ENCODE measurements at regions not wholly inside any gene's neighbourhood (a gene's known extent, or its start where the extent isn't known, plus 50 kb on each side); places are given as distances from the start of the nearest gene placed in this dataset.

DNA sequence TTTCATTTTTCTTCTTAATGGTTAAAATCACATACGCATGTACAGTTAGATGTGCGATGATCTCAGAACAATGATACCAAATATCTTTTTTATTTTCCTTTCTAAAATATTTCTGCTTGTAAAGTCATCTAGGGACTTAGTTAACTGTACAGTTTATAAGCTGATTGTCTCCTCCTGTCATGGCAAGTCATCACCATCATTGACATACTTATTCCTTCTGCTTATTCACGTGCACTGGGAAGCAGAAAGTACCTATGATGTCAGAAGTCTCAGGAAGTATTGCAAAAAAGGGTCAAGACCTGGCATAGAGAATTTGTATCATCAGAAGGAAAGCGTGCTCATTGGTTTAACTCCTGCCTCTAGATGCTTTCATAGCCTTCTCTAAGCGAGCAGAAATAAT, 154.2 kb downstream of the DSC3 start:
- TF ChIP-seq, protein P1, sequence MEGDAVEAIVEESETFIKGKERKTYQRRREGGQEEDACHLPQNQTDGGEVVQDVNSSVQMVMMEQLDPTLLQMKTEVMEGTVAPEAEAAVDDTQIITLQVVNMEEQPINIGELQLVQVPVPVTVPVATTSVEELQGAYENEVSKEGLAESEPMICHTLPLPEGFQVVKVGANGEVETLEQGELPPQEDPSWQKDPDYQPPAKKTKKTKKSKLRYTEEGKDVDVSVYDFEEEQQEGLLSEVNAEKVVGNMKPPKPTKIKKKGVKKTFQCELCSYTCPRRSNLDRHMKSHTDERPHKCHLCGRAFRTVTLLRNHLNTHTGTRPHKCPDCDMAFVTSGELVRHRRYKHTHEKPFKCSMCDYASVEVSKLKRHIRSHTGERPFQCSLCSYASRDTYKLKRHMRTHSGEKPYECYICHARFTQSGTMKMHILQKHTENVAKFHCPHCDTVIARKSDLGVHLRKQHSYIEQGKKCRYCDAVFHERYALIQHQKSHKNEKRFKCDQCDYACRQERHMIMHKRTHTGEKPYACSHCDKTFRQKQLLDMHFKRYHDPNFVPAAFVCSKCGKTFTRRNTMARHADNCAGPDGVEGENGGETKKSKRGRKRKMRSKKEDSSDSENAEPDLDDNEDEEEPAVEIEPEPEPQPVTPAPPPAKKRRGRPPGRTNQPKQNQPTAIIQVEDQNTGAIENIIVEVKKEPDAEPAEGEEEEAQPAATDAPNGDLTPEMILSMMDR (IDR thresholded peaks at IDR 0.05): no peak
- no peak for TF ChIP-seq REST (IDR thresholded peaks at IDR 0.05; ENCODE audit: insufficient read depth in 1 of 2, low read depth in 2 of 2, low read length in 1 of 2)
- TF ChIP-seq POLR2AphosphoS5 (IDR thresholded peaks at IDR 0.05; ENCODE audit: low read depth, low read length): no peak

Data from Panc1 (cell line).